Suprapubic skin (tissue), 4 donors: ENCODE measurements at regions not wholly inside any gene's neighbourhood (a gene's known extent, or its start where the extent isn't known, plus 50 kb on each side); places are given as distances from the start of the nearest gene placed in this dataset.

Experiments
- DNase-seq, 2 donors: peaks; one replicate each; pipeline ENCODE4 v3.0.0-alpha.2; 2019; ENCODE audit warnings: low spot score in 2 of 2
- H3K27ac ChIP-seq: fragments of 200-600 bp; sonication (generic); one replicate; pipeline ENCODE4 v1.5.1; 2019
- H3K27me3 ChIP-seq: fragments of 200-600 bp; sonication (generic); one replicate; pipeline ENCODE4 v1.5.1; 2019
- H3K36me3 ChIP-seq: fragments of 200-600 bp; sonication (generic); one replicate; pipeline ENCODE4 v1.5.1; 2019
- H3K4me1 ChIP-seq: fragments of 200-600 bp; sonication (generic); one replicate; pipeline ENCODE4 v1.5.1; 2019
- H3K4me3 ChIP-seq: fragments of 200-600 bp; sonication (generic); one replicate; pipeline ENCODE4 v1.5.1; 2019; ENCODE audit warnings: mild to moderate bottlenecking
- H3K9me3 ChIP-seq: fragments of 200-600 bp; sonication (generic); one replicate; pipeline ENCODE4 v1.5.1; 2019
- EP300 ChIP-seq: sonication (generic); formaldehyde crosslinking; IDR thresholded peaks from one replicate; pipeline ENCODE4 v1.6.1; 2017; ENCODE audit warnings: antibody characterized with exemption
- POLR2A ChIP-seq, 2 donors: fragments of 450-650 bp; IDR thresholded peaks; one replicate each; pipeline ENCODE4 v1.6.1; 2017; ENCODE audit warnings: antibody characterized with exemption in 2 of 2, mild to moderate bottlenecking in 2 of 2, moderate library complexity in 2 of 2
- POLR2AphosphoS5 ChIP-seq, 3 donors: sonication (generic); formaldehyde crosslinking; IDR thresholded peaks; one replicate each; pipeline ENCODE4 v1.6.1; 2017; ENCODE audit warnings: antibody characterized with exemption in 3 of 3
- WGBS: methylation state at CpG from one replicate; pipeline ENCODE4 v1.1.5; 2018; 5-methylcytosine and 5-hydroxymethylcytosine counted together
- TF ChIP-seq, protein P1 (sequence below), 2 donors: fragments of 200-600 bp in 1 of 2; fragments of 450-650 bp in 1 of 2; sonication (generic) in 1 of 2; IDR thresholded peaks; one replicate each; pipeline ENCODE4 v1.5.1; 2016 to 2019; ENCODE audit warnings: antibody characterized with exemption in 2 of 2, mild to moderate bottlenecking in 1 of 2, moderate library complexity in 1 of 2

DNA sequence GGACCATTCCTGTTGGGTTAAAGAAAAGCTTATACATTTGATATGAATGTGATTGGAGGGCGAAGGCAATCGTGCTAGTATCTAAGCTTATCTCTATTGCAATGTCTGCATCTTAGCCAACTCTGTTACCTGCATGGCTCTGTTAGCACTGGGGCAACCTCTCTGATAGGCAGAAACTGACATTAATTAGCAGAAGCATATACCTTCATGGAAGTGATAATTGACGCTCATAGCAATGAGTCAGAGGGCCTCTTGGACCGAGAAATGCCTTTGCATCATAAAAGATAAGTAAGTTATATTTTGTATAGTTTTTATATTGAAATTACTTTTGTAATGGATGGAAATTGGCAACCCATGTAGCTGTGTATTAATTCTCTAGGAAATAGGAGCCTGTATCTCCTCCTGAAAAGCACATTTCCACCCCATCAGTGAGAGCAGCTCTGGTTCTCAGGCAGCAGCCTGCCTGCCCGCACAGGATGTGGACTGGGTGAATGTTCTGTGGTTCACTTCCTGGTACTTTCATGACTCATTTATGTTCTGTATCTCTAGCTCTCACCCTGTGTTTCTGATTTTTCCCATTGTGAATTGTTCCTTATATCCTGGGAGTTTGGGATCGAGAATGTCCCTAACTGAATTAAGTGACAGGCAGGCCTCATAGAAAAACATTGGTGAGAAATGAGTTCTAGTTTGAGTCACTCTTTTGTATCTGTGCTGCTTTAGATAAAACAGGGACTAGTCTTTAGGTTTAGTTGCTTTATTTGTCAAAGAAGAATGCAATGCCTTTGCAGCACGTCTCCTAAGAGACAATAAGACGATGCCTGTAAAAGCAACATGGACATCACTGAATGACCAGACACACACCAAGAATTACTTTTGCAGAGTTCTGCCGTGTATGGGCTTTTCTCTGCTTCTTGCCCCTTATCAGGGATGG is 344.9 kb downstream of the DCDC2C start:
- Histone ChIP-seq H3K27me3 (no peaks in the 10 kb centered on the region), H3K4me3 (no peak overlapping the region), H3K4me1 (no peaks in the 10 kb centered on the region), H3K27ac (no peak overlapping the region), H3K9me3 (no peaks in the 10 kb centered on the region), H3K36me3 (no peaks in the 10 kb centered on the region)
- no peak for TF ChIP-seq EP300
- no peak for TF ChIP-seq POLR2A (IDR thresholded peaks at IDR 0.05)
- TF ChIP-seq POLR2AphosphoS5 (IDR thresholded peaks at IDR 0.05): no peak
- TF ChIP-seq, protein P1, sequence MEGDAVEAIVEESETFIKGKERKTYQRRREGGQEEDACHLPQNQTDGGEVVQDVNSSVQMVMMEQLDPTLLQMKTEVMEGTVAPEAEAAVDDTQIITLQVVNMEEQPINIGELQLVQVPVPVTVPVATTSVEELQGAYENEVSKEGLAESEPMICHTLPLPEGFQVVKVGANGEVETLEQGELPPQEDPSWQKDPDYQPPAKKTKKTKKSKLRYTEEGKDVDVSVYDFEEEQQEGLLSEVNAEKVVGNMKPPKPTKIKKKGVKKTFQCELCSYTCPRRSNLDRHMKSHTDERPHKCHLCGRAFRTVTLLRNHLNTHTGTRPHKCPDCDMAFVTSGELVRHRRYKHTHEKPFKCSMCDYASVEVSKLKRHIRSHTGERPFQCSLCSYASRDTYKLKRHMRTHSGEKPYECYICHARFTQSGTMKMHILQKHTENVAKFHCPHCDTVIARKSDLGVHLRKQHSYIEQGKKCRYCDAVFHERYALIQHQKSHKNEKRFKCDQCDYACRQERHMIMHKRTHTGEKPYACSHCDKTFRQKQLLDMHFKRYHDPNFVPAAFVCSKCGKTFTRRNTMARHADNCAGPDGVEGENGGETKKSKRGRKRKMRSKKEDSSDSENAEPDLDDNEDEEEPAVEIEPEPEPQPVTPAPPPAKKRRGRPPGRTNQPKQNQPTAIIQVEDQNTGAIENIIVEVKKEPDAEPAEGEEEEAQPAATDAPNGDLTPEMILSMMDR (IDR thresholded peaks at IDR 0.05): no peak
- 81% methylated on average over 9 of the region's 9 CpGs for WGBS
- DNase-seq: no peak

- no peaks in the 10 kb centered on the region for H3K27me3 ChIP-seq
- no peak overlapping the region for H3K4me3 ChIP-seq
- no peaks in the 10 kb centered on the region for H3K36me3 ChIP-seq
- H3K9me3 ChIP-seq: no peaks in the 10 kb centered on the region
- no peak for DNase-seq
- H3K27ac ChIP-seq: no peak overlapping the region
- WGBS: 94% methylated on average over 3 of the region's 3 CpGs
- TF ChIP-seq POLR2A (IDR thresholded peaks at IDR 0.05) (no peak), EP300 (no peak), POLR2AphosphoS5 (IDR thresholded peaks at IDR 0.05) (no peak)
- TF ChIP-seq, protein P1 (IDR thresholded peaks at IDR 0.05): no peak
- no peaks in the 10 kb centered on the region for H3K4me1 ChIP-seq
Measured at GRCh38 chr2:4049463-4049862, 346.1 kb downstream of the DCDC2C start.

- Histone ChIP-seq H3K27ac (no peak overlapping the region), H3K36me3 (no peaks in the 10 kb centered on the region), H3K4me3 (no peak overlapping the region), H3K4me1 (no peaks in the 10 kb centered on the region), H3K27me3 (no peaks in the 10 kb centered on the region), H3K9me3 (no peaks in the 10 kb centered on the region)
- TF ChIP-seq, protein P1 (IDR thresholded peaks at IDR 0.05): no peak
- TF ChIP-seq POLR2AphosphoS5 (IDR thresholded peaks at IDR 0.05): no peak
- no peak for TF ChIP-seq EP300
- no peak for TF ChIP-seq POLR2A (IDR thresholded peaks at IDR 0.05)
- 54% methylated on average over 7 of the region's 7 CpGs for WGBS
- DNase-seq: no peak
Measured at GRCh38 chr2:4053769-4054493, 350.6 kb downstream of the DCDC2C start.

- H3K36me3 ChIP-seq: no peaks in the 10 kb centered on the region
- H3K9me3 ChIP-seq: no peaks in the 10 kb centered on the region
- H3K27ac ChIP-seq: no peak overlapping the region
- H3K27me3 ChIP-seq: no peaks in the 10 kb centered on the region
- no peak for DNase-seq
- H3K4me3 ChIP-seq: no peak overlapping the region
- H3K4me1 ChIP-seq: no peaks in the 10 kb centered on the region
- no peak for TF ChIP-seq POLR2A (IDR thresholded peaks at IDR 0.05)
- WGBS: 69% methylated on average over 4 of the region's 4 CpGs
Measured at GRCh38 chr2:4066217-4066616, 362.8 kb downstream of the DCDC2C start.

GRCh38 chr2:4073026-4073569 is 369.7 kb downstream of the DCDC2C start:
- H3K27ac ChIP-seq: no peak overlapping the region
- H3K4me1 ChIP-seq: no peaks in the 10 kb centered on the region
- TF ChIP-seq POLR2AphosphoS5 (IDR thresholded peaks at IDR 0.05): no peak
- DNase-seq: no peak
- H3K36me3 ChIP-seq: no peaks in the 10 kb centered on the region
- 67% methylated on average over 4 of the region's 11 CpGs for WGBS
- H3K9me3 ChIP-seq: no peaks in the 10 kb centered on the region
- H3K27me3 ChIP-seq: no peaks in the 10 kb centered on the region
- no peak overlapping the region for H3K4me3 ChIP-seq

DNA sequence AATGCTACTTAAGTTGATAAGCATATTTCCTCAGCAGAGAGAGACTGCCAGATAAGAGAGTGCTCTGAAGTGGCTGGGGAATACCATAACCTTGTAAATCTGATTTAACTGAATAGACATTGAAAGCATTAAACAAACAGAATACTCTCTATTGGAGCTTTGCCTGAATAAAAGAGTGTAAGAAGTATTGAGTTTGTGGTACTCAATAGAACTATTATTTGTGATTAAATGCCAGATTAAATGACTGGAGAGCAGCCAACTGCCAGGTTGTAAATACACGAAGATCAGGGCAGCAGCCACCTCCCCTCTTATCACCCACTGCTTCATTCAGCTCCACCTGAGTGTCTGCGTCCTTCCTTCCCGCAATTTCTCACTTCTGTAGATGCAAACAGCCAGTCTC is 373.6 kb downstream of the DCDC2C start:
- Histone ChIP-seq H3K27ac (no peak overlapping the region), H3K9me3 (no peaks in the 10 kb centered on the region), H3K36me3 (no peaks in the 10 kb centered on the region), H3K4me1 (no peaks in the 10 kb centered on the region), H3K27me3 (no peaks in the 10 kb centered on the region), H3K4me3 (no peak overlapping the region)
- DNase-seq: no peak
- TF ChIP-seq POLR2A (IDR thresholded peaks at IDR 0.05): no peak
- TF ChIP-seq, protein P1 (IDR thresholded peaks at IDR 0.05): no peak
- TF ChIP-seq EP300: no peak
- no peak for TF ChIP-seq POLR2AphosphoS5 (IDR thresholded peaks at IDR 0.05)
- 56% methylated on average over 3 of the region's 3 CpGs for WGBS
